ENCODE measurements at regions not wholly inside any gene's neighbourhood (a gene's known extent, or its start where the extent isn't known, plus 50 kb on each side); places are given as distances from the start of the nearest gene placed in this dataset.

DNA sequence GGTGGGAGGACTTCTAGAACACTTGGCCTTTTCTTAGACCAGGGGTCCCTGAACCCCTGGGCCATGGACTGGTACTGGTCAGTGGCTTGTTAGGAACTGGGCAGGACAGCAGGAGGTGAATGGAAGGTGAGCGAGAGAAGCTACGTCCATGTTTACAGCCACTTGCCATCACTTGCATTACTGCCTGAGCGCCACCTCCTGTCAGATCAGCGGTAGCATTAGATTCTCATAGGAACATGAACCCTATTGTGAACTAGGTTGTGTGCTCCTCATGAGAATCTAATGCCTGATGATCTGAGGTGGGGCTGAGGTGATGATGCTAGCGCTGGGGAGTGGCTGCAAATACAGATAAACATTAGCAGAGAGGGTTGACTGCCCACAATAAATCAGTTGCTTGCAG is 100.9 kb upstream of the IGFBP7 start:
- peak; percentile 12; the same call in 1 of the 2 replicates for TF ChIP-seq CTCF (IDR thresholded peaks at IDR 0.05; ENCODE audit: low read length)
- no peak for TF ChIP-seq EZH2 (IDR thresholded peaks at IDR 0.05; ENCODE audit: borderline replicate concordance, low read length)

Data from OCI-LY1 (cell line).